ENCODE measurements at regions not wholly inside any gene's neighbourhood (a gene's known extent, or its start where the extent isn't known, plus 50 kb on each side); places are given as distances from the start of the nearest gene placed in this dataset.

- TF ChIP-seq CTCF (IDR thresholded peaks at IDR 0.05) (no peak), POLR2A (IDR thresholded peaks at IDR 0.05) (no peak)
Measured at GRCh38 chr17:54530398-54530797, 370.3 kb upstream of the TOM1L1 start.

All from esophagus squamous epithelium (tissue), 4 donors.